ENCODE measurements at regions not wholly inside any gene's neighbourhood (a gene's known extent, or its start where the extent isn't known, plus 50 kb on each side); places are given as distances from the start of the nearest gene placed in this dataset.

DNA sequence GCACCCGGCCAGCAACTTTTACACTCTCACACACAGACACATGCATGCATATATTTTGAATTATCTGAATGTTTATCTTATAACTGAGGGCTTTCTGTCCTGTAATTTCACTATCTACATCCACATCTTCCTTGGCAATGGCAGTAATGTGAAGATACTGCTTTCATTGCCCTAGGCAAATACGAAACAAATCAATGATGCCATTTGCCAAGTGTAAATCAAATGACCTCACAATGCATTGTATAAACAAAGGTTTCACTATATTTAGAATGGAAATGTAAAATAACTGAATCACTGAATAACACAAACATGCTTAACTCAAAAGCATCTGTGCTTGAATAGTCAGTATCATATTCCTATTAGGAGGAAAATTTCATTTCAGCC lies 455.6 kb downstream of the TBL1XR1 start:
- Mint-ChIP-seq H3K4me1 (no peaks in the 10 kb centered on the region), H3K27ac (no peak overlapping the region), H3K27me3 (no peaks in the 10 kb centered on the region), H3K9me3 (ENCODE audit: low read depth) (no peaks in the 10 kb centered on the region), H3K4me3 (no peak overlapping the region), H3K36me3 (ENCODE audit: low read depth) (no peaks in the 10 kb centered on the region)
- intact Hi-C loops (cut with DNase I, micrococcal nuclease): no loop called here
- ATAC-seq (no peak), DNase-seq (no peak)
- ChIA-PET POLR2A (no interaction called here), CTCF (no interaction called here)

DNA sequence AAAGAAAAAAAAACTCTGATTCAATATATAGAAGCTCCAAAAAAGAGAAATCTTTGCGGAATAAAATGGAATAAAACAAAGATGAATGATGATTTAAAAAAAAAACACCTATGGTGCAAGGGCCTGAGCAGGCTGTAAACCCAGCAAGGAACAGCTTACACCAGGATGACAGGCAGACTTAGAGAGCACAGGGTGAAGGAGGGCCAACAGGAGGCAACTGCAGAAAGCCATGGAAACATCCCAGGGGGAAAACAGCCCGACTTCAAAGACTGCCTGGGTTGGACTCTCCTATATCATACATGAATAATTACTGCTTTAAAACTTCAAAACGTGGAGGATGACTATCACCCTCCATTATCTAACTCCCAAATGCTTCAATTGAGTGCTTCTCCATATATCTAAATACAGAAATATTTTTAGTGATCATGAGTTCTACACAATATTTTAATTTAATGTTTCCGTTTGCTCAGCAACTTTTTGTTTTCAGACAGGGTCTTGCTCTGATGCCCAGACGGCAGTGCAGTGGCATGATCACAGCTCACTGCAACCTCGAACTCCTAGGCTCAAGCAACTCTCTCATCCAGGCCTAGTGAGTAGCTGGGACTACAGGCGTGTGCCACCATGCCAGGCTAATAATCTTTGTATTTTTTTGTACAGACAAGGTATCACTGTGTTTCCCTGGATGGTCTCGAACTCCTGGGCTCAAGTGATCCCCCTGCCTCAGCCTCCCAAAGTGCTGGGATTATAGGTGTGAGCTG lies 456.2 kb downstream of the TBL1XR1 start:
- Mint-ChIP-seq H3K36me3 (ENCODE audit: low read depth) (no peaks in the 10 kb centered on the region), H3K4me1 (no peaks in the 10 kb centered on the region), H3K4me3 (no peak overlapping the region), H3K9me3 (ENCODE audit: low read depth) (no peaks in the 10 kb centered on the region), H3K27ac (no peak overlapping the region), H3K27me3 (no peaks in the 10 kb centered on the region)
- CTCF ChIA-PET: no interaction called here
- intact Hi-C loops (cut with DNase I, micrococcal nuclease): no loop called here
- POLR2A ChIA-PET: no interaction called here
- ATAC-seq: no peak
- DNase-seq: no peak

DNA sequence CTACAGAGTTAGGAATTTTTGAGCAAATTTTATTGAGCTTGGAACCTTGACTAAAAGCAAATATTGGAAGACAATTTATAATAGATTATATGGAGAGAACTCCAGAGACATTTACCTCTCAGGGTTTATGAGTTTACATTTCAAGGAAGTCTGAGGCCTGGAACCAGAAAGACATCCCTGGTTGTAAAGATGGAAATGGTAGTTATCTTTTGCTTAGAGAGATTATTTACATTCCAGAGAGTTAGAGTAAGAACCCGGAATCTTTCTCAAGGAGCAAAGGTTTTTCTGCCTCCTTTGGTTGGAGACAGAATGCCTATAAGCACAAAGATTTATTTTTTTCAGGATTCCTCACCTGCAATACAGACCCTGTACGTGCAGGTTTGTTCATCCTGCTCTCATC lies 458.1 kb downstream of the TBL1XR1 start:
- intact Hi-C loops (cut with DNase I, micrococcal nuclease): no loop called here
- Mint-ChIP-seq H3K36me3 (ENCODE audit: low read depth) (no peaks in the 10 kb centered on the region), H3K27ac (no peak overlapping the region), H3K4me1 (no peaks in the 10 kb centered on the region), H3K4me3 (no peak overlapping the region), H3K9me3 (ENCODE audit: low read depth) (no peaks in the 10 kb centered on the region), H3K27me3 (peaks cover 1% of the 10 kb centered on the region)
- ChIA-PET POLR2A (no interaction called here), CTCF (no interaction called here)
- DNase-seq (no peak), ATAC-seq (no peak)

DNA sequence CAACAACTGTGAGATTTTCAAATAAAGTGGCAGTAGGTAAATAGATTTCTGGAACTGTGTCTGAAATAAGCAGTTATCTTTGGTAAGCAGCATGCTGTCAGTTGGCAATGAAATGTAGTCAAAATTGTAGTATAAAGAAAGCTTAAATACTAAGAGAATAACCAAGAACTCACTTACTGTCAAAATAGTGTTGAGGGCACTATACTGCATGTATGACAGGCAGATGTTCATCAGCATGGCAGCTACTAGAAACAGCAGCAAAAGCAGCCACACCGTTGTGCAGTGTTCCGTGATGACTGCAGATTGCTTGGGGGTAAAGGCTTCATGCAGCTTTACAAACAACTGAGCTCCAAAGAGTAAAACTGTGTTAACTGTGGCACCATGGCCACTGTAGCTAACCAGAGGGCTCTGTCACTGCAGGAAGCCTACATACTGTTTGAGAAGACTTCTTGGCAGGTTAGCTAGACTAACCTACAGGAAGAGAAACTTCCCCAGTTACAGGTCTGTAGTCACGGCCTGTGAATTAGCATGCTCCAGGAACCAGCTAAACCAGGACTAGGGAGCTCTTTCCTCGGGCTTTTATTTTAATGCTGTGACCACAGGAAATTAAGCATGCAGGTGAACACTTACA lies 459.7 kb downstream of the TBL1XR1 start:
- H3K27me3 Mint-ChIP-seq: peaks cover 1% of the 10 kb centered on the region
- CTCF ChIA-PET: no interaction called here

DNA sequence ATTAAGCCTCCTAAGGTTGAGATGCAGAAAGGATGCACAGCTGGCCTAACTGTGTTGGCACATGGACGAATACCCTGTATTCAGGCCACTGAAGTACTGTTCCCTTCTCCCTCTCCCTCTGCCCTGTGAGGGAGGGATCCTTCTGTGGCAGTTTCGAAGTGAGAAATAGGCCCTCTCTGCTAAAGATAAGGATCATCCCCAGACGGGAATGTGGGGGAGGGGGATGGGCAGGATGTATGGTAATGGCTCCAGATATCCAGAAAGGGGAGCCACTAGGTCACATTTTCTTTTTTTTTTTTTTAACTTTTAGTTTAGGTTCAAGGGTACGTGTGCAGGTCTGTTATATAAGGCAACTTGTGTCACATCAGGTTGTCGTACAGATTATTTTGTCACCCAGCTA lies 463.1 kb downstream of the TBL1XR1 start:
- no peak for DNase-seq
- H3K9me3 Mint-ChIP-seq (ENCODE audit: low read depth): no peaks in the 10 kb centered on the region
- H3K4me3 Mint-ChIP-seq: no peak overlapping the region
- peaks cover 4% of the 10 kb centered on the region for H3K27me3 Mint-ChIP-seq
- POLR2A ChIA-PET: no interaction called here
- intact Hi-C loops (cut with DNase I, micrococcal nuclease): no loop called here
- no peak for ATAC-seq
- no peaks in the 10 kb centered on the region for H3K36me3 Mint-ChIP-seq (ENCODE audit: low read depth)
- CTCF ChIA-PET: no interaction called here
- no peak overlapping the region for H3K27ac Mint-ChIP-seq
- H3K4me1 Mint-ChIP-seq: no peaks in the 10 kb centered on the region

More for the DNA sequence above, 459.7 kb downstream of the TBL1XR1 start:
- Mint-ChIP-seq H3K36me3 (ENCODE audit: low read depth) (no peaks in the 10 kb centered on the region), H3K27ac (no peak overlapping the region), H3K4me3 (no peak overlapping the region), H3K9me3 (ENCODE audit: low read depth) (no peaks in the 10 kb centered on the region), H3K4me1 (no peaks in the 10 kb centered on the region)
- intact Hi-C loops (cut with DNase I, micrococcal nuclease): no loop called here
- ATAC-seq (no peak), DNase-seq (no peak)
- POLR2A ChIA-PET: no interaction called here

DNA sequence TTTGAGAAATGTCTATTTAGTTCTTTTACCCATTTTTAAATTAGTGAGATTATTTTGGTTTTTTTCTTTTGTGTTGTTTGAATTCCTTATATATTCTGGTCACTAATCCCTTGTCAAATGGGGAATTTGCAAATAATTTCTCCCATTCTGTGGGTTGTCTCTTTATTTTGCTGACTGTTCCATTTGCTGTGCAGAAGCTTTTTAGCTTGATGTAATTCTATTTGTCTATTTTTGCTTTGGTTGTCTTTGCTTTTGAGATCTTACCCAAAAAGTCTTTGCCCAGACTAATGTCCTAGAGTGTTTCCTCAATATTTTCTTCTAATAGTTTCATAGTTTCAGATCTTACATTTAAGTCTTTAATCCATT lies 472.9 kb downstream of the TBL1XR1 start:
- intact Hi-C loops (cut with DNase I, micrococcal nuclease): no loop called here
- ATAC-seq (no peak), DNase-seq (no peak)
- H3K4me1 Mint-ChIP-seq: no peaks in the 10 kb centered on the region
- H3K27me3 Mint-ChIP-seq: no peaks in the 10 kb centered on the region
- ChIA-PET CTCF (no interaction called here), POLR2A (no interaction called here)
- no peaks in the 10 kb centered on the region for H3K36me3 Mint-ChIP-seq (ENCODE audit: low read depth)
- no peaks in the 10 kb centered on the region for H3K9me3 Mint-ChIP-seq (ENCODE audit: low read depth)
- no peak overlapping the region for H3K4me3 Mint-ChIP-seq
- H3K27ac Mint-ChIP-seq: no peak overlapping the region

DNA sequence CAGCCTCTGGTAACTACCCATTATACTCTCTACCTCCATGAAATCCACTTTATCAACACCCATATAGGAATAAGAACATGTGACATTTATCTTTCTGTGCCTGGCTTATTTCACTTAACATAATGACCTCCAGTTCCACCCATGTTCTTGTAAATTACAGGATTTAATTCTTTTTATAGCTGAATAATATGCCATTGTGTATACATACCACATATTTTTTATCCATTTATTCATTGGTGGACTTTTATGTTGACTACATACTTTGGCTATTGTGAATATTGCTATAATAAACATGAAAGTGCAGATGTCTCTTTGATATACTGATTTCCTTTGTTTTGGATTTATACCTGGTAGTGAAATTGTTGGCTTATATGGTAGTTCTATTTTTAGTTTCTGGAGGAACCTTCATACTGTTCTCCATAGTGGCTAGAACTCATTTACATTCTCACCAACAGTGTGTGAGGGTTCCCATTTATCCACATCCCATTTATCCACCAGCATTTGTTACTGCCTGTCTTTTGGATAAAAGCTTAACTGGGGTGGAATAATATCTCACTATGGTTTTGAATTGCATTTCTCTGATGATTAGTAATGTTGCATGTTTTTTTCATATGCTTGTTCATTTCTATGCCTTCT lies 473.4 kb downstream of the TBL1XR1 start:
- no peak for ATAC-seq
- DNase-seq: no peak
- Mint-ChIP-seq H3K27me3 (no peaks in the 10 kb centered on the region), H3K27ac (no peak overlapping the region), H3K4me1 (no peaks in the 10 kb centered on the region), H3K36me3 (ENCODE audit: low read depth) (no peaks in the 10 kb centered on the region), H3K4me3 (no peak overlapping the region), H3K9me3 (ENCODE audit: low read depth) (no peaks in the 10 kb centered on the region)
- CTCF ChIA-PET: no interaction called here
- POLR2A ChIA-PET: no interaction called here
- intact Hi-C loops (cut with DNase I, micrococcal nuclease): no loop called here

DNA sequence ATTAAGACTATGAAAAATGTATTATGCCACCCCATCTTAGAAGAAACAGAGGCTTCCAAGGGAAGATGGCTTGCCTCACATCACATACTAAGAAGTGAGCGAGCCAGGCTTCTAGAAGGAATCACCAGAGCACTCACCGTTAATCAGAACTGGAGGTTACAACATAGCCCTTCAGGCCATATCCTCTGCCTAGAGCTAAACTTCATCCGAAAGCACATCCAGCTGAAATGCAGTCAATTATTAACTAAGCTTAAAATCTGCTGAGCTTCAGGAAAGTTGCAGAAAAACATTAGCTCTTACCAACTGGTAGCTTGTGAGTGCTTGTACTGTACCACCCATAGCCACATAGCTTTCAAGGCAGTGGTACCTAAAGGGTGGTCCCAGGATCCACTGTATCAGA lies 483.2 kb downstream of the TBL1XR1 start:
- ChIA-PET POLR2A (no interaction called here), CTCF (no interaction called here)
- H3K27ac Mint-ChIP-seq: no peak overlapping the region
- no peaks in the 10 kb centered on the region for H3K36me3 Mint-ChIP-seq (ENCODE audit: low read depth)
- no peaks in the 10 kb centered on the region for H3K4me1 Mint-ChIP-seq
- intact Hi-C loops (cut with DNase I, micrococcal nuclease): no loop called here
- no peaks in the 10 kb centered on the region for H3K9me3 Mint-ChIP-seq (ENCODE audit: low read depth)
- DNase-seq: no peak
- no peaks in the 10 kb centered on the region for H3K27me3 Mint-ChIP-seq
- H3K4me3 Mint-ChIP-seq: no peak overlapping the region
- ATAC-seq: no peak

- H3K4me3 Mint-ChIP-seq: no peak overlapping the region
- ChIA-PET CTCF (interaction anchor here (0.7 kb wide), 1 partner anchor 161 kb away, joined by 4 read pairs; no protein-coding TSS in a partner anchor), POLR2A (no interaction called here)
- H3K27me3 Mint-ChIP-seq: no peaks in the 10 kb centered on the region
- DNase-seq (no peak), ATAC-seq (no peak)
- intact Hi-C loops (cut with DNase I, micrococcal nuclease): no loop called here
- H3K36me3 Mint-ChIP-seq (ENCODE audit: low read depth): no peaks in the 10 kb centered on the region
- no peaks in the 10 kb centered on the region for H3K9me3 Mint-ChIP-seq (ENCODE audit: low read depth)
- no peaks in the 10 kb centered on the region for H3K4me1 Mint-ChIP-seq
- H3K27ac Mint-ChIP-seq: no peak overlapping the region
Measured at GRCh38 chr3:176712191-176712590, 485.1 kb downstream of the TBL1XR1 start.

- intact Hi-C loops (cut with DNase I, micrococcal nuclease): no loop called here
- POLR2A ChIA-PET: no interaction called here
- Mint-ChIP-seq H3K4me3 (no peak overlapping the region), H3K4me1 (no peaks in the 10 kb centered on the region), H3K9me3 (ENCODE audit: low read depth) (no peaks in the 10 kb centered on the region), H3K27ac (no peak overlapping the region), H3K36me3 (ENCODE audit: low read depth) (no peaks in the 10 kb centered on the region), H3K27me3 (peaks cover 3% of the 10 kb centered on the region)
- no peak for DNase-seq
- no peak for ATAC-seq
- CTCF ChIA-PET: no interaction called here
Measured at GRCh38 chr3:176699288-176699687, 498.0 kb downstream of the TBL1XR1 start.

DNA sequence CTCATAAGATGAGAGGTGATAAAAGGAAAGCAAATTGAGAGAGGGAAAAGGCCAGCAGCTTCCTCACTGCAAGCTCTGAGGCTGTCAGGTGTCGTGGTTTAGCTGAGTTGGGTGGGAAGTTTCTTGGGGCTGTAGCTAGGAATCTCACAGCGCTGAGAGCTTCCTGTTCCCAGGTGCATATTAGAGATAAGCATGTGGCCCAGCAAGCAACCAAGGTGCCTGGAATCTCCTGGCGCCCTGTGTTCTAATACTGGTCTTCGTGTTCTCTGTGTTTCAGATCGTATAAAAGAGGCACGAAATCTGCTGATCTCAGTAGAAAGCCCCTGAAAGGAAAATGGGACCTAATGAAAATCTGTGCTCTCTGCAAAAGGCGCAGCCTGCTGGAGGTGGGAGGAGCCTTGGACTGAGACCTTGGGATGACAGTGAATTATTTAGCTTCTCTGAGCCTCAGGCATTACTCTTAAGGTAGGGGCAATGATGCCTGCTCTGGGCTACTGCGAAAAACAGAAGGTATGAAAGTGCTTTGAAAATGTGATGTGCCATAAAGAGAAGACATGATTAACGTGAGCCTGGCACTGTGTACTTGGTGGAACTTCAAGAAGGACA lies 499.9 kb downstream of the TBL1XR1 start:
- ATAC-seq: no peak
- no peaks in the 10 kb centered on the region for H3K36me3 Mint-ChIP-seq (ENCODE audit: low read depth)
- intact Hi-C loops (cut with DNase I, micrococcal nuclease): no loop called here
- no peaks in the 10 kb centered on the region for H3K9me3 Mint-ChIP-seq (ENCODE audit: low read depth)
- H3K27ac Mint-ChIP-seq: no peak overlapping the region
- CTCF ChIA-PET: interaction anchor here (0.7 kb wide), 1 partner anchor 28 kb away, joined by 4 read pairs; no protein-coding TSS in a partner anchor
- no peak overlapping the region for H3K4me3 Mint-ChIP-seq
- peaks cover 3% of the 10 kb centered on the region for H3K27me3 Mint-ChIP-seq
- H3K4me1 Mint-ChIP-seq: no peaks in the 10 kb centered on the region
- no peak for DNase-seq
- POLR2A ChIA-PET: no interaction called here

DNA sequence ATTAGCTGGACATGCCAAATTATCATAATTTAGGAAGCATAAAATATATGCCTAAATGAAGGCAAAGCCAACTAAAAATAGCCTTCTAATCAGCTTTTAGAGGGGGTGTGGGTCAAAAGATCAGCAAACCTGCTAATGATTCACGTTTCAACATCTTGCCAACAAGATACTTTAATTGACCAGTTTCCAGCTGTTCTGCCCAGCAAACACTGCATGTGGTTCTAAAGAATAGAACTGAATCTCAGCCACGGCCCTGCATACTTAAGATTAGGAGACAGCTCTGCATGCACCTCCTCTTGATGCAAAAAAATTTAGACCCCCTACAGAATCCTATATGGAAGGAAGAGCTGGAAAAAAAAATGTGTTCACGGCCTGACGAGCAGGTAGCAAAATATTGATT lies 500.5 kb downstream of the TBL1XR1 start:
- Mint-ChIP-seq H3K4me3 (no peak overlapping the region), H3K36me3 (ENCODE audit: low read depth) (no peaks in the 10 kb centered on the region), H3K9me3 (ENCODE audit: low read depth) (no peaks in the 10 kb centered on the region), H3K27me3 (peaks cover 3% of the 10 kb centered on the region), H3K27ac (no peak overlapping the region), H3K4me1 (no peaks in the 10 kb centered on the region)
- POLR2A ChIA-PET: no interaction called here
- intact Hi-C loops (cut with DNase I, micrococcal nuclease): no loop called here
- DNase-seq: no peak
- CTCF ChIA-PET: no interaction called here
- no peak for ATAC-seq

Data from activated CD4-positive, alpha-beta T cell treated with anti-CD3 and anti-CD28 coated beads for 36 hours (primary cell).